GM19455 (cell line): ENCODE measurements at regions not wholly inside any gene's neighbourhood (a gene's known extent, or its start where the extent isn't known, plus 50 kb on each side); places are given as distances from the start of the nearest gene placed in this dataset.
A peak's percentile ranks its signal among the peaks of the same experiment; 100 is the strongest.
"Not testable (repeated sequence)": the region's sequence is repeated elsewhere in the genome, so short reads cannot be mapped to it uniquely, and the experiment has no call there.

Experiments
- ATAC-seq: cut with Tn5 transposase; IDR thresholded peaks from one replicate; pipeline ENCODE4 v1.9.1; 2021; ENCODE audit not compliant: unreplicated experiment

DNA sequence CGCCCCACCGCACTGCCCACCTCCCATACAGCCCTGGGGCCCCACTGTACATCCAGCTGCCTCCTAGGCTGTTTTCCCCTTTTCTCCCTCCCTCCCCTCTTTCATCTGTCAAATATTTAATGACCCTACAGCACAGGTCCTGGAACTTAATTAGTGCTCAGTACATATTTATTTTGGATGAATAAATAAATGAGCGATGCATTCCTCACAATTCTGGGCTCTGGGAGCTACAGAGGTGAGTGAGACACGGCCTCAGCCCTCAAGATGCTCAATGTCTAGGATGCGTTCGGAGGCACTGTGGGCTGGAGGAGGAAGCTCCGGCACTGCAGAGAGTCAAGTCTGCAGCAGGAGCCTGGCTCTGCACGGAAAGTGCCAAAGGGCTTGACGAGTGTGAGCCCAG lies 175.0 kb downstream of the FAM43A start:
- no peak for ATAC-seq

DNA sequence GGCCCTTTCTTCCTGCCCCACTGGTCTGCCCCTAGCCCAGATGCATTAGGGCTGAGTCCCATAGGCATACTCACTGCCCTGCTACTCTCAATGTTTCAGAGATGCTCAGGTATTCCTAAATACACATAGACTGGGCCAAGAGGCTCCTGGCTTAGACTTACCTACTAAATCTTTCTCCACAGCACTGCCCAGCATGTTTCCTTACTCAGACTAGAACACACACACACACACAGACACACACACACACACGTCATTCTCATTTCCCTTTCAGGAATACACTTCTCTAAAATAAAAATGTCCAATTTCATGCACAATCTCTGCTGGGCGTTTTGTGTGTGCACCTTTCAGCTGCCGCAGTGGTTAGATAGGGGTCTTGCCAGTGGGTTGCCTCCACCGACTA lies 175.7 kb downstream of the FAM43A start:
- ATAC-seq = no peak

DNA sequence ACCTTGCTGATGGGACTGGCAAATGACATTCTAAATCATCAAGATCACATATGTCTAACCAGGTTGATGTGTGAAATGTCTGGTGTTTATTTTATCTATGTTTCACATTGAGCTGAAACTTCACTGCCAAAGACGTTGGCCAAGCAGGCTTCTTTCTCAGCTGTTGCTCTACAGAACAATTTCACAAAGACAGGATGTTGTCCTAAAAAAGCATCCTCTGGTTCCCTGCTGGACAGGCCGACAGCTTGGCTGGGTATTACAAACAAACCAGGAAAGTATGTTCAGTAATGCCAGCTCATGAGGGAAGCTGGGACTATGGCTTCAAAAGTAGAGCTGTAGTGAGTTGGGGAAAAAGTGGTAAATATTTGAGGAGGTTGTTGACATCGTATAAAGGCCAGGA lies 179.4 kb downstream of the FAM43A start:
- ATAC-seq = no peak

DNA sequence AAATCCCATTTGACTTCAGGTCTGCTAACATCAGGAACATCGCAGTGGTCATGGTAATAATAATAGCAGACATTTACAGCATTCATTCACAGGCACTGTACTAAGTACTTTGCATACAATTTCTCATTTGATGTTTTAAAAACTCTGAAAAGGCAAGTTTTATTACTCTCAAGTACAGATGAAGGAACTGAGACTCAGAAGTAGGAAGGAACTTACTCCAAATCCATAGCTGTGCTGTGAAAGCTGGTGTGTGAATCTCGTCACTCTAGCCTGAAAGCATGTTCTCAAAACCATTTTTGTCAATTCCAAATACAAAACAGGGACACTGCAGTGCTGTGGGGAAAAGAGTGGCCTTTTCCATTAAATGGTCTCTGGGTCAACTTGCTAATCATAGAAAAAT lies 179.9 kb downstream of the FAM43A start:
- ATAC-seq = no peak

DNA sequence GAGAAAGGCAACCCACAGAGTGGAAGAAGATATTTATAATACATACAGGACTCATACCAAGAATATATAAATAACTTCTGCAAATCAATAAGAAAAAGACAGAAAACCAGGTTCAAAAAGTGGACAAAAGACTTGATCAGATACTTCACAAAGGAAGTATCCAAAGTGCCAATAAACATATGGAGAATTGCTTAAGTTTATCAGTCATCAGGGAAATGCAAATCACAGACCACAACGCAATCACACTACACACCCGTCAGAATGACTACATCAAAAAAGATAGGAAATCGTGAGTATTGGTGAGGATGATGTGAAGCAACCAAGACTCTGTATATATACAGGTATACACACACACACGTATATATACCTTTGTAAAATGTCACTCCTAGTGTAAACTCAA lies 180.6 kb downstream of the FAM43A start:
- ATAC-seq = no peak

DNA sequence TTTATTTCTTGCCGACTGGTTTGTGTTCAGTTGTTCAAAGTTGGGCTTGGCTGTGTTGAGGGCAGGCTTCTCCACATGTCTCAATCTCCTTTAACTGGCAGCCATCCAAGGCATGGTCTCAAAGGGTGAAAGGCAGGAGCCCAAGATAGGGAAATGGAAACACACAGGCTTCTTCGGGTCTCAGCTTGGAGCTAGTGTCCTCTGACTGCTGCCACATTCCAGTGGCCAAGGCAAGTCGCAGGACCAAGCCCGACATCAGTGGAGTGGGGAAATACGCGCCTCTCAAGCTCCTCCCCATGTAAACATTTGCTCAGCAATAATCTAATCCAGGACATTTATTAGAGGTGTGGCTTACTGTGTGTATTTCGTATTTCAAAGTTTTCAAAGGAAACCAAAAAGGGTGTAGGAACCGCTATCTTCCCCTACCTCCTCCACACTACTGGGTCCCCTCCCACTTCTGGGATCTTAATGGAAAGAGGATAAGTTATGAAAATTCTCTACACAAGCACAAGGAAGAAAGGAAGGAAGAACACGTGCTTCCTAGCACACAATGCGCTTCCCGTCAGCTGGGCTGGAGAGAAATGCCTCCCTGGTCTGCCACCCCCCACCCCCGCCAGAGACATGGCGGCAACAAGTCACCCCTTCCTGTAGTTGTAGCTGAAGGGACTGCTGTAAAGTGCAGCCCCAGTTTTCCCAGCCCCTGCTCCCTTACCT lies 181.7 kb downstream of the FAM43A start:
- ATAC-seq = no peak

DNA sequence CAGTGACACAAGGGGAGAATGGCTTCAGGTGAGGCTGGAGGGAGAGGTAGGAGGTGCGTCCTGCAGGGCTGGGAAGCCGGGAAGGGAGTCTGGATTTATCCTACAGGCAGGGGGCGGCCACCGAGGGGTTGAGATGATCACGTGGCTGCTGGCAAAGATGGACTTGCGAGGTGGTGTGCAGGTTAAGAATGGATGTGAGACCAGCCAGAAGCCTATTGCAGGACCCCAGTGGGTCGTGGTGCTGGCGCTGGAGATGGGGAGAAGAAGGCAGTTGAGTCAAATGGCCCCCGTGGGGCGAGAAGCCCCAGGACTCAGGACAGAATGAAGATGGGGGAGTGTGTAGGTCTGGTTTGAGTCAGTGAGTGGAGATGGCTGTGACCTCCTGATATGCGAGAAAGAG lies 183.1 kb downstream of the FAM43A start:
- no peak for ATAC-seq

DNA sequence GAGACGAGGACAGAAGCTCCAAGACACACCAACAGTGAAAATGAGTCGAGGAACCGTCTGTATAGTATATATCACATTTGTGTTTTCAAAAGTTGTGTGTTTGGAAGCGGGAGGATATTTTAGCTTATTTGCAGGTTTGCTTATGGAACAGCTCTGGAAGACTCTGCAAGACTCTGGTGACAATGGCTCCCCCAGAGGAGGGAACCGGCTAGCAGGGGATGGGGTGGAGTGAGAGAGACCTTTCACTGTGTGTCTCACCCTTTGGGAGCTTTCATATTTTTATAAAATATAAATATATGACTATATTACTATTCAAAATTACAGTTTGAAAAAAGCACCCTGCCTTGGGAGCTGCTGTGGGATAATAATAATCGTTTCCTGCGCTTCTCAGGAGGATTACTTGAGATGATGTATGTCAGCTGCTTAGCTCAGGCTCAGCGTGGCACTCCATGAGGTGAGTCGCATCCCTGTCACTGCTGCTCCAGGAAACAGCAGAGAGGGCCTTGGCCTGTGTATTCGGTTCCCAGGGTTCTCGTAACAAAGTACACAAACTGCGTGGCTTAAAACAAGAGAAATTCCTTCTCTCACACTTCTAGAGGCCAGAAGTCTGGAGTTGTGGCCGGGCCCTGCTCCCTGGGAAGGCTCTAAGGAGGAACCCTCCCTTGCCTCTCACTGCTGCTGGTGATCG lies 183.9 kb downstream of the FAM43A start:
- no peak for ATAC-seq

DNA sequence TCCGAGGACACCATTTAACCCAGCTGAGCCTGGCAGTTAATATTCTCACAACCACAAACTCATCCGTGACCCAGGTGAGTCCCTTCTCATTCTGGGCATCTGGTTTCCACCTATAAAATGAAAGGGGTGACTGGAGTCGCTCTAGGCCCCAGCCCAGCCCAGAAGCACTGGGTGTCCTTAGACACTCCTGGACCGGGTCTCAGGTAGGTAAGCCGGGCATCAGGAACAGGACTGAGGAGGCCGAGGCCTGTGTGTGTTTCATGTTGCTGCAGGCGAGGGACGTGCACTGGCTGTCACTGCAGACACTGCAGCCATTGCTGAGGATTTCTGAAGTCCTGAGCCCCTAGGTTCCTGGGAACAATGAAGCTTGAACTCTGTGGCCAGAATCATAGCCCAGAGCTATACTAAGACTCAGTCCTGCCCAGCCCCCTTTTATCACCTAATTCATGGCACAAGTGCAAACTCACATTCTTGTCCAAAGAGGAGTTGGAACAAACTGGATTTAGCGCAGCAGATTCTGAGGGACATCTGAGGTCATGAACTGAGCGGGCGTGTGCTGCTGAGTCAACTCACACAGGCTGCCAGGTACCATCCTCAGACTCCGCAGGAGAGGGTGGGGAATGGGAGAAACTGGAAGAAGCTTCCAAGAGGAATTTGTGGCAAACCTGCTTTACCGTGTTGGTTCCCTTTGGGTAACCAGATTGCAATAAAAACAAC lies 184.9 kb downstream of the FAM43A start:
- ATAC-seq = no peak

DNA sequence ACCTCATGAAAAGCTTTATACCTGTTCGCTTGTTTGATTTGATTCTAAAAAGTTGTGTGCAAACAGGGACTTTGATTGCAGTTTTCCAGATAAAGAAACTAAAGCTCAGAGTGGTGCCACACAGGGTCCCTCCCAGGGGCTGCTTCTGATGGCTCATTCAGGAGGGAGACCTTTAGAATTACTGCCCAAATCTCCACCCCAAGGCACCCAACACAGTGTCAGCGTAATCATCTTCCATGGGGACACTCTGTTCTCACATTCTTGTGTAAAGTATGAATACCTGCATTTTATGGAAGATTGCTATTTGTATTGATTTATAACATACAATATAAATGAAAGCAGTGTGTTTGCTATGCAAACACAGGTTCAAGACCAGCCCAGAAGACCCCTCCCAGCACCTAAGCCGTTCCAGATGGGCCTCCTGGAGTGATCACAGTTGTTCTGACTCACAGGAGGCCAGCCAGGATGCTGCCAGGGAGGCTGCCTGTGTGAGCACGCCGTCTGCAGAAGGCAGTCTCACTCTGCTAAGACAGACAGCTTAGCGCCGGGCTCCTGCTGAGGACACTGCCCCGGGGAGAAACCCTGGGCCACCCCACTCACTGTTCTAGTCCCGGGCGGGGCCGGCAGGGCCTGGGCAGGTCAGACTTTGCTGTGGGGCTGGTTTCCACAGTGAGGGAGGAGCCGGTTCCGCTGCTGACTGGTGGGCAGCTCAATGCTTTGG lies 185.6 kb downstream of the FAM43A start:
- peak; percentile 54 for ATAC-seq

DNA sequence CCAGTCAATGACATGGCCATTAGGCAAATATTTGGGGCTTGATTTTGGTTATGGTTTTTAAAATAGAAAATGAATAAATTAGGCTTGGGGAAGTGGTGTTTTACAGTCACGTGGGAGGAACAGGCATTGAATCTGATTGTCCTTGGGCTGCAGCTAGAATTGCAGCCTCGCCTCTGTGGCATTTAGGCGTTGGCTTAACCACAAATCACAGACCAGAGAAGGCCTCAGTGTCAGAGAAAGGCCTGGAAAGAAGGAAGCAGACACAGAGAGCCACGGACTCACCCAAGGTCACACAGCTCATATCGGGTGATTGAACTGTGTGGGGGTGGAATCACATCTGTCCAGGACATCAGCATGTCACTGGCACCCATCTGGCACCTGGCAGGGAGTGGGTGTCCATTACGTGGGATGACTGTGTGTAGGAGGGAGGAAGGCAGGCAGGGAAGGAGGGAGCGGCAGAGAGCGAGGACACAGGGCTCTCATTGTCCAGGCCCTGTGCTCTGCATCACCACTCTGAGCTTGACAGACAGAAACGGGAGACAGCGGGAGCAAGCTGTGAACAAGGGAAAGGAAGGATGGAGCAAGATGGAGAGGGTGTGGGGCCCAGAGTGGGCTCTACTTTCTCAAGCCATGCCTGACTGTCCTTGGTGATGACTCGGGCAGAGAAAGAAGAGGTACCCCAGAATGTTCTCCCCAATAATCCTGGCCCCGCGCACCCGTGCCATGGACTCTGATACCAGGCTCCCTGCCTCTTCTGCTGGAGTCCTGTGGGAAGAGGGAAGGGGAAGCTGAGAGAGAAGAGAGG lies 186.4 kb downstream of the FAM43A start:
- ATAC-seq = no peak

DNA sequence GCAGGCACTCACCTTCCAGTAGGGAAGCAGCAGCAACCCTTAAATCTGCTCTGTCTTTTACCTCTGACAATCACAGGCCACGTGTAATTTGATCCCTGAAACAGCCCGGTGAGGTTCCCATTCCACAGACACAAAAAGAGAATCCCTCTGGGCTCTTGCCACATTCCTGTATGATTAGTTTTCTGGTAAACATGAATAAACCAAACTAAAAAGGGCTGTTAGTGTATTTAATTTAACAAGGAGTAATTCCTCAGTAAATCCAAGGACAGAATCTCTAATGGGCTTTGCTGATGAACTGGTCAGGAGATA lies 186.9 kb downstream of the FAM43A start:
- no peak for ATAC-seq

DNA sequence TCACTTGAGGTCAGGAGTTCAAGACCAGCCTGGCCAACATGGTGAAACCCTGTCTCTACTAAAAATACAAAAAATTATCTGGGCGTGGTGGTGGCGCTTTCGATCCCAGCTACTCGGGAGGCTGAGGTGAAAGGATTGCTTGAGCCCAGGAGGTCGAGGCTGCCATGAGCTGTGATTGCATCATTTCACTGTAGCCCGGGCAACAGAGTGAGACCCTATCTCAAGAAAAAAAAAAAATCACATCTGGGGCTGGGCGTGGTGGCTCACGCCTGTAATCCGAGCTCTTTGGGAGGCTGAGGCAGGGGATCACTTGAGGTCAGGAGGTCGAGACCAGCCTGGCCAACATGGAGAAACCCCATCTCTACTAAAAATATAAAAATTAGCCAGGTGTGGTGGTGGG lies 187.8 kb downstream of the FAM43A start:
- ATAC-seq = not testable (repeated sequence)

DNA sequence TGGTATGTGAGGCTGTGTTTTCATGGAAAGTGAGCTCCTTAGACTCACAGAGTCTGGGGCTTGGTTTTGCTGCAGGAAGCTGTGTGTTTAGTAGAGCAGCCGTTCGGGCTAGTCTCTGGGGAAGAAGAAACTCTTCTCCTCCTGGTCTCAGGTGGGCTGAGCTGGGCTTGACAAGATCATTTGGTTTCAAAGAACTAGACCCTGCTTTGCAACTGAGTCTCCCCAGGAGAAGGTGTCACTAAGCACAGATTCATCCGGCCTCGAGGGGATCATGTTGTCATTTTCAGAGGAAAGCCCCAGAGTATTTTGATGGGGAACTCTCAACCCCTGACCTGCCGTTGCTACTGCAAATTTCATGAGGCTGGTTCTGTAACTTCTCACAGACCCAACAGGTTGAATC lies 188.5 kb downstream of the FAM43A start:
- no peak for ATAC-seq

DNA sequence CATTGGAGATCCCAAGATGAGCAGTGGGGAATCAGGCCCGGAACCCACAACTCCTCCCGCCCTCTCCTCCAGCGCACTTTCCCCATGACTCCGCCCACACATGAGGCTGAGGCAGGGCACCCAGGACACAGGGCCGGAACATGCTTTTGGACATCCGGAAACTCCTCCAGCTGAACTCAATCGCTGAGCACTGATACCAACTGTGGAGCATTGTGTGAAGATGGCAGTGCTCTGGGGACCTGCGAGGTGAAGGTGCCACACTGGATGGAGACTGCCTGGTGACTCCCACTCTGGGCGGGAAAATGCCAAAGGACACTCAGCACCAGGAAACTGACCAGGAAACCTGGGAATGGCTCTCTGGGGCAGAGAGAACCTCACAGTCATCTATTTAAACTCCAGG lies 189.1 kb downstream of the FAM43A start:
- no peak for ATAC-seq

DNA sequence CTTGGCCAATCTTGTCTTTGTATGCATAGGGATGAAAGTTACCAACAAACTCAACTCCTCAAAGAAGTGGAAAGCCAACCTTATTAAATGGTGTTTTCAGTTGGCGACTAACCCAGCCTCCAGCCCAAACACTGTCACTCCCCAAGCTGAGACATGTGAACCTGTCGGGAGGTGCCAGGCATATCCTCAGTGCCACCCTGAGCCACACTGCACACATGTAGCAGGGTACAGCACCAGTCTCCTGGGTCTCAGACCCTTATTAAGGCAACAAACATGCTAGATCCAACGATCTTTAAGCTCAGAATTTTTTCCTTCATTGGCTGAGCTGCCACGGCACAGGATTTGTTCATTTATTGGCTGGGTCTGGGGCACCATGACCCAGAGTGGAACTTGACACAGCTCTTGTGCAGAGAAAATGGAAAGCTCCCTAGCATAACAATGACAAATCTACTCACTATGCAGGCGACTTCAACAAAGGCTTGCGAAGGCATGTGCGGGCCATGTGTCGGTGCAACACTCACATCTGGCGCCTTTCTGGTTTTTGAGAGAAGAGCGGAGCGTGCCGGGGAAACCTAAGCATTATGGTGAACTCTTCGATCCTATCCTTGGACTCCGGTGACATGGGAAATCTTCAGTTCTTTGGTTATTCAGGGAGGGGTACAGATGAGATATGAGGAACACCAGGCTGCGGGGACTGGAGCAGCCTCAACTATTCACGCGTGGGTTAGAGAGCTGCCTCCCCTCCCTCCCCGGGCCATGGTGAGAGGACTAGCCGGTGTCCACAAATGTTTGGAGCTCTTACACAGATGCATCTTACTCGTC lies 190.1 kb downstream of the FAM43A start:
- ATAC-seq = no peak

DNA sequence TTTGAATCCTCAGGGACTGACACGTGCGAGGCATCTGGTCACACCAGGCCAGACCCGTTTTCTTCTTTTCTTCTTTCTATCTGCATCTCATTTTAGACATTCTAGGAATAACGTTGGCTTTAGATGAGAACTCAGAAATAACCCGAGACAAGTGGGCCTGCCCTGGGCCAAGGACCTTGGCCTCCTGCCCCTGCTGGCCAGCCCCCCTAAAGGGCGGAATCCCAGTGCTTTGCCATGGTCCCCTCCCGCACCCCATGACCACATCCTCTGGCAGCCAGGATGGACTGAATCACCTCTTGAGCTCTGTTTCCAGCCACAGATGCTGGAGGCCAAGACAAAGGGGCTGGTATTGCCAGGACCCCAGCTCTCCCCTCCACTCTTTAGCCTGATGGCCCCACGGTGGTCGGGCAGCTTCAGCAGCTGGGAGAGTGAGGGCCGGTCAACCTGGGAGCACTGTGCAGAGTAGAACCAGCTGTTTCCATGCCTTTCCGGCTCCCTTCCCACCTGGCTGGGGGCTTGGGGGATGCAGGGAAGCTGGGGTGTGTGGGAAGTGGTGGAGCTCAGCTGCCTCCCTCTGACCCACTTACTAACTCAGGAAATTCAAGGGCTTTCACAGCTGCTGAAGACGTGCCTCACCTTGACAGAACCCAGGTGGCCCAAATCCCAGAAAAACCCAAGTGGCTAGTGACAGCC lies 190.9 kb downstream of the FAM43A start:
- ATAC-seq = no peak

DNA sequence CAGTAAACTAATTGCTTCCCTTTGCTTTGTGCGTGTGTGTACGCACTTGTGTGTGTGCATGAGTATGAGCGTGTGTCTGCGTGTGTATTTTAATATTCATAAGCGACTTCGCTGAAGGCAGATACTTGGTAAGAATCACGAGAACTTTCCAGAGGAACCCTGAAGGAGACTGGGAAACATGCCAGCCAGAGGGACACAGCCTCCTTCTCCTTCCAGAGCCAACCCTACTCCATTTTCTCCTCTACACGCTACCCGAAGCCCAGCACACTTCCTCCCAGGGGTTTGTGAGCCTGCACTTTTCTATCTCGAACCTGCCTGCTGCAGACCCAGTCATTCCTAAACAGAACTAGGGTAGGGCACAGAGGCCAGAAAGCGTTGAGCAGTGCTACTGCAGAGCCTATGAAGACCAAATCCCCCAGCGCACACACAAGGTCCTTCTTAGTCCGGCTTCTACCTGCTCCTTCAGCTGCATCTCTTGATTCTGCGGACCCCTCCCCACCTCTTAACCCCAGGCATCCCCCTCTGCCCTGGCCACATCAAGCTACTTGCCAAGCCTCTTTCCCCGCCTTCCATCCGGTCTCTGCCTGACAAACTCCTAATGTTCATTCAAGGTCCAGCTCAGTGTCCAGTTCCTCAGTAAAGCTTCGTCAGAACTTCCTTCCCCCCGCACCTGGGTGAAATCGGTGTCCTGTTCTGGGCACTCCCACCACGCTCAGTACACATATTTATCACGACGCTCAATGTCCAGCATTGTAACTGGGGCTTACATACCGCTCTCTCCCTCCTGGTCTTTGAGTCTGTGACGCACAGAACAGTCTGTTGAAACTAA lies 191.8 kb downstream of the FAM43A start:
- ATAC-seq = no peak
